HepG2 (cell line): ENCODE measurements at regions not wholly inside any gene's neighbourhood (a gene's known extent, or its start where the extent isn't known, plus 50 kb on each side); places are given as distances from the start of the nearest gene placed in this dataset.

Source experiments
- ATAC-seq: fragments of 200-7000 bp; cut with Tn5 transposase; 3 replicates; pipeline ENCODE4 v1.9.1; 2020; ENCODE audit warnings: mild to moderate bottlenecking, moderate library complexity
- BruUV-seq: library from RNA; stranded (reverse); fragments of 400-500 nt; replicated peaks from 2 replicates; lab custom pipeline; 2021; lab: Mats Ljungman, UMichigan
- CTCF ChIA-PET: fragments of 300-600 bp; formaldehyde crosslinking; extraction: SDS; loops from one replicate; lab custom pipeline; 2021; ENCODE audit warnings: low total read pairs, inconsistent platforms, low intra/inter-chr PET ratio; lab: Yijun Ruan, JAX
- POLR2A ChIA-PET: fragments of 350-600 bp; sonication (Branson Sonifier 250); formaldehyde crosslinking; loops from one replicate; lab custom pipeline; 2020; ENCODE audit warnings: antibody characterized with exemption, inconsistent platforms; lab: Yijun Ruan, JAX
- DNase-seq: peaks from one replicate; pipeline ENCODE4 v3.0.0-alpha.2; 2015; ENCODE audit warnings: low spot score
- FAIRE-seq: peaks from 3 replicates; lab custom pipeline; 2011; peaks lifted over from hg19 to GRCh38; lab: Jason Lieb, UNC
- H2AFZ ChIP-seq: one replicate; pipeline ENCODE4 v1.6.1; 2011; ENCODE audit warnings: low read length, inconsistent platforms
- H3K27ac ChIP-seq: fragments of 300-600 bp; 3 replicates; pipeline ENCODE4 v1.8.0; 2011; ENCODE audit warnings: mixed run types, mild to moderate bottlenecking, mixed read lengths, low read length, inconsistent platforms; ENCODE audit not compliant: insufficient read depth; ENCODE audit errors: extremely low read length
- H3K27me3 ChIP-seq, 2 experiments: fragments of 200-600 bp in 1 of 2; 2 replicates in 1 of 2; 3 replicates in 1 of 2; pipeline versions ENCODE4 v1.6.0 to v1.8.0; 2011; ENCODE audit warnings: low read length in 2 of 2, mild to moderate bottlenecking in 2 of 2, moderate library complexity in 2 of 2, inconsistent platforms in 1 of 2; ENCODE audit not compliant: insufficient read depth in 2 of 2, control insufficient read depth in 1 of 2
- H3K36me3 ChIP-seq, 2 experiments: fragments of 200-600 bp in 1 of 2; replicated peaks in 1 of 2; 2 replicates in 1 of 2; 3 replicates in 1 of 2; pipeline versions ENCODE4 v1.5.1 to v1.8.0; 2011; ENCODE audit warnings: low read length in 2 of 2, inconsistent platforms in 1 of 2; ENCODE audit not compliant: insufficient read depth in 2 of 2, control insufficient read depth in 1 of 2
- H3K4me1 ChIP-seq: 2 replicates; pipeline ENCODE4 v1.5.1; 2012; ENCODE audit warnings: low read length, inconsistent platforms; ENCODE audit not compliant: insufficient read depth
- H3K4me2 ChIP-seq: 2 replicates; pipeline ENCODE4 v1.6.0; 2011; ENCODE audit warnings: low read depth, low read length, inconsistent platforms
- H3K4me3 ChIP-seq, 3 experiments: fragments of 200-600 bp in 1 of 3; sonication (generic), shearing (Covaris generic) in 1 of 3; replicated peaks in 1 of 3; 2 replicates each; pipeline ENCODE4 v1.5.1; 2011 to 2016; ENCODE audit warnings: low read length in 3 of 3, inconsistent platforms in 2 of 3, low read depth in 2 of 3, mild to moderate bottlenecking in 2 of 3, control low read depth in 1 of 3, mixed read lengths in 1 of 3; ENCODE audit not compliant: insufficient read depth in 1 of 3
- H3K79me2 ChIP-seq: one replicate; pipeline ENCODE4 v1.6.1; 2011; ENCODE audit warnings: low read length, inconsistent platforms; ENCODE audit not compliant: insufficient read depth
- H3K9ac ChIP-seq: 2 replicates; pipeline ENCODE4 v1.6.0; 2011; ENCODE audit warnings: mild to moderate bottlenecking, low read depth, low read length, inconsistent platforms; ENCODE audit not compliant: insufficient read depth
- H3K9me3 ChIP-seq: 2 replicates; pipeline ENCODE4 v1.5.1; 2012; ENCODE audit warnings: mild to moderate bottlenecking, low read length
- H4K20me1 ChIP-seq: 2 replicates; pipeline ENCODE4 v1.6.0; 2011; ENCODE audit warnings: inconsistent platforms, mild to moderate bottlenecking, low read length, moderate library complexity; ENCODE audit not compliant: insufficient read depth
- ATF1 ChIP-seq: IDR thresholded peaks from 2 replicates; pipeline ENCODE4 v1.6.1; 2016; ENCODE audit warnings: mild to moderate bottlenecking, control low read depth
- CREB1 ChIP-seq, 2 experiments: fragments of 450-650 bp in 1 of 2; IDR thresholded peaks; 2 replicates each; pipeline ENCODE4 v1.6.1; 2016 to 2017; ENCODE audit warnings: control low read depth in 1 of 2, mild to moderate bottlenecking in 1 of 2, missing compliant biosample characterization in 1 of 2, missing genetic modification characterization in 1 of 2
- FOSL2 ChIP-seq: sonication (generic); formaldehyde crosslinking; IDR thresholded peaks from 2 replicates; pipeline ENCODE4 v1.4.0; 2020; ENCODE audit warnings: missing genetic modification reagents
- GABPA ChIP-seq, 2 experiments: IDR thresholded peaks; 2 replicates each; pipeline ENCODE4 v1.6.1; 2011 to 2016; ENCODE audit warnings: low read depth in 2 of 2, low read length in 1 of 2, missing biosample characterization in 1 of 2, missing genetic modification characterization in 1 of 2
- GABPB1 ChIP-seq: IDR thresholded peaks from 2 replicates; pipeline ENCODE4 v1.6.1; 2016; ENCODE audit warnings: mild to moderate bottlenecking, missing genetic modification reagents, moderate library complexity, missing compliant biosample characterization
- SALL2 ChIP-seq: sonication (generic); formaldehyde crosslinking; IDR thresholded peaks from 2 replicates; pipeline ENCODE4 v1.8.1; 2023; ENCODE audit warnings: mild to moderate bottlenecking, missing genetic modification reagents, inconsistent platforms
- SAP130 ChIP-seq: IDR thresholded peaks from 2 replicates; pipeline ENCODE4 v1.6.1; 2016; ENCODE audit warnings: low read depth
- STAG1 ChIP-seq: sonication (generic); formaldehyde crosslinking; IDR thresholded peaks from 2 replicates; pipeline ENCODE4 v1.4.0; 2020; ENCODE audit warnings: missing genetic modification reagents
- ZBTB21 ChIP-seq: sonication (generic); formaldehyde crosslinking; IDR thresholded peaks from 2 replicates; pipeline ENCODE4 v1.4.0; 2020; ENCODE audit warnings: missing genetic modification reagents
- ZNF350 ChIP-seq: sonication (generic); formaldehyde crosslinking; IDR thresholded peaks from 2 replicates; pipeline ENCODE4 v1.4.0; 2020; ENCODE audit warnings: mild to moderate bottlenecking, low read depth, missing genetic modification reagents, borderline replicate concordance
- WGBS: methylation state at CpG from one replicate; pipeline ENCODE4 v1.1.6; 2017; ENCODE audit warnings: low lambda C conversion rate; 5-methylcytosine and 5-hydroxymethylcytosine counted together
- in situ Hi-C: cut with HindIII; loops from 2 replicates; pipeline ENCODE4 v1.10.0; 2017; ENCODE audit warnings: low pct_unique_long_range_greater_than_20kb; ENCODE audit not compliant: extremely low pct_ligation_motif_present
- intact Hi-C: fragments of 100-400 bp; cut with micrococcal nuclease; formaldehyde crosslinking; loops from one replicate; pipeline ENCODE4 v1.10.0; 2022; ENCODE audit not compliant: unreplicated experiment
- TF ChIP-seq, protein P1 (sequence below): sonication (generic); formaldehyde crosslinking; IDR thresholded peaks from 2 replicates; pipeline ENCODE4 v1.5.1; 2020; ENCODE audit warnings: mild to moderate bottlenecking, missing genetic modification reagents, borderline replicate concordance

DNA sequence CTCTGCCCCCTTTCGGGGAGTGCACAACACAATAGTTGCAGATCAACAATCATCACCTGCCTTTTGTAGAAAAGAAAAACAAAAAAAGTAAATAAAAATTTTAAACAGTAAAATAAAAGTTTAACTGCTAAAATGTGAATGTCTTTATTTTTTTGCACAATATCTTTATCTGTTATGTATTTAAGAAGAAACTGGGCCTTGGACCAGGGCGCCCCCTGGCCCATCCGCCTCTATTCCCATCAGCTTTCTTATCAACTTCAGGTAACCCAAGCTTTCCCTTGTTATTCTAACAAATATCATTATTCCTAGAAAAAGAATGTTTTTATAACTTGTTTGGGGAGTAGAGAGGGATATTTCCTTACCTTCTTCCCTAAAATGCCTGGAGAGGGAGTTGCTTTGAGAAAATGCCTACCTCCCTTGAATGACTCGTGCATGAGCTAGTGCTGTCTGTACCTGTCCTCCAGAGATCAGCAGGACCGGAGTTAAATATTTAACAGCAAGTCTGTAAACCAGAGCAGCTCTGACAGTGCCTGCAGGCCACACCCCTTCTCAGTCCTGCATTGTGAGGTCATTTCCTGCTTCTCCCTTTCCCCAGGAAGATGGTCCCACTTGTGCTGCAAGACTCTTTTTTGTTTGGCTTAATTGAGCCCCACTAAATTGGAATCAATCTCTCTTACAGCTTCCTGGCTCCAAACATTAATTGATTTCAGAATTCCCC, 192.8 kb upstream of the RGS6 start:
- Histone ChIP-seq H2AFZ (no peak overlapping the region), H3K9me3 (no peaks in the 10 kb centered on the region), H4K20me1 (no peaks in the 10 kb centered on the region), H3K36me3 (peaks cover 5 to 25% of the 10 kb centered on the region in 2 experiments; a peak in 4 of 5 replicates), H3K27me3 (no peaks in the 10 kb centered on the region), H3K4me2 (no peak overlapping the region), H3K79me2 (no peaks in the 10 kb centered on the region)
- intact Hi-C loops, result no loop called here
- no TSS peak for BruUV-seq
- peak; percentile 66 for ATAC-seq
- in situ Hi-C loops, result no loop called here
- FAIRE-seq, result peak; percentile 63
- ChIA-PET POLR2A (no interaction called here), CTCF (no interaction called here)
- DNase-seq, result peak; percentile 50
- WGBS, result 87% methylated on average over 5 of the region's 5 CpGs
- TF ChIP-seq ATF1 (peak; percentile 28; the same call in 1 of the 2 replicates), ZBTB21 (CRISPR knock-in tag) (peak; percentile 92), GABPB1 (CRISPR knock-in tag) (peak; percentile 52; the same call in 1 of the 2 replicates), CREB1 (IDR thresholded peaks at IDR 0.05) (no peak), CREB1 (CRISPR knock-in tag; IDR thresholded peaks at IDR 0.05) (peak; percentile 25; the same call in 1 of the 2 replicates), SALL2 (CRISPR knock-in tag) (no peak), FOSL2 (CRISPR knock-in tag) (peak; percentile 33; the same call in 1 of the 2 replicates), STAG1 (peak; percentile 37), ZNF350 (CRISPR knock-in tag) (no peak), GABPA (IDR thresholded peaks at IDR 0.05; ENCODE audit: low read depth, low read length) (no peak), GABPA (CRISPR knock-in tag; IDR thresholded peaks at IDR 0.05; ENCODE audit: low read depth) (peak; percentile 74), SAP130 (CRISPR knock-in tag) (peak; percentile 11; the same call in 1 of the 2 replicates)
- TF ChIP-seq, protein P1, sequence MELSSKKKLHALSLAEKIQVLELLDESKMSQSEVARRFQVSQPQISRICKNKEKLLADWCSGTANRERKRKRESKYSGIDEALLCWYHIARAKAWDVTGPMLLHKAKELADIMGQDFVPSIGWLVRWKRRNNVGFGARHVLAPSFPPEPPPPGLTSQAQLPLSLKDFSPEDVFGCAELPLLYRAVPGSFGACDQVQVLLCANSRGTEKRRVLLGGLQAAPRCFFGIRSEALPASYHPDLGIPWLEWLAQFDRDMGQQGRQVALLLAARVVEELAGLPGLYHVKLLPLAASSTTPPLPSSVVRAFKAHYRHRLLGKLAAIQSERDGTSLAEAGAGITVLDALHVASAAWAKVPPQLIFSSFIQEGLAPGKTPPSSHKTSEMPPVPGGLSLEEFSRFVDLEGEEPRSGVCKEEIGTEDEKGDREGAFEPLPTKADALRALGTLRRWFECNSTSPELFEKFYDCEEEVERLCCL (CRISPR knock-in tag), result no peak
- TF ChIP-seq, all 625 proteins: peak for 8
- H3K27ac ChIP-seq, result no peak overlapping the region
- no peak overlapping the region for H3K9ac ChIP-seq
- H3K4me1 ChIP-seq, result no peaks in the 10 kb centered on the region
- no peak overlapping the region for H3K4me3 ChIP-seq
